SK-N-SH (cell line): ENCODE measurements at regions not wholly inside any gene's neighbourhood (a gene's known extent, or its start where the extent isn't known, plus 50 kb on each side); places are given as distances from the start of the nearest gene placed in this dataset.

Source experiments
- CTCF ChIA-PET: fragments of 300-600, 350-600 bp; formaldehyde crosslinking; extraction: SDS; loops from one replicate; lab custom pipeline; 2021; lab: Yijun Ruan, JAX
- POLR2A ChIA-PET: fragments of 350-600 bp; sonication (Branson Sonifier 250); formaldehyde crosslinking; extraction: SDS; loops from one replicate; lab custom pipeline; 2020; ENCODE audit warnings: antibody characterized with exemption, inconsistent platforms; lab: Yijun Ruan, JAX
- DNase-seq: peaks from one replicate; pipeline ENCODE4 v3.0.0; 2012
- H2AFZ ChIP-seq: fragments of 200-600 bp; sonication (generic); 2 replicates; pipeline ENCODE4 v1.8.1; 2016; ENCODE audit warnings: antibody characterized with exemption, mild to moderate bottlenecking, low read depth
- H3F3A ChIP-seq: fragments of 200-600 bp; sonication (generic); replicated peaks from 2 replicates; pipeline ENCODE3; 2016; ENCODE audit warnings: antibody characterized with exemption, mild to moderate bottlenecking; ENCODE audit not compliant: insufficient read depth
- H3K27ac ChIP-seq, 2 experiments: fragments of 200-500 bp in 1 of 2; fragments of 200-600 bp in 1 of 2; sonication (Bioruptor generic) in 1 of 2; sonication (generic), shearing (Covaris generic) in 1 of 2; 2 replicates each; pipeline versions ENCODE4 v1.5.1 to v1.6.1; 2014 to 2016; ENCODE audit warnings: low read depth in 2 of 2, inconsistent platforms in 1 of 2, low read length in 1 of 2, mild to moderate bottlenecking in 1 of 2, mixed read lengths in 1 of 2
- H3K27me3 ChIP-seq: fragments of 200-600 bp; sonication (generic), shearing (Covaris generic); 2 replicates; pipeline ENCODE4 v1.6.1; 2016; ENCODE audit warnings: mixed run types; ENCODE audit not compliant: insufficient read depth
- H3K36me3 ChIP-seq, 2 experiments: fragments of 200-500 bp in 1 of 2; fragments of 200-600 bp in 1 of 2; sonication (Bioruptor generic) in 1 of 2; sonication (generic) in 1 of 2; replicated peaks in 1 of 2; 2 replicates each; pipeline versions ENCODE3 to v1.5.1; 2014 to 2016; ENCODE audit warnings: low read length in 1 of 2, mild to moderate bottlenecking in 1 of 2; ENCODE audit not compliant: insufficient read depth in 2 of 2, control insufficient read depth in 1 of 2
- H3K4me1 ChIP-seq, 2 experiments: fragments of 200-500 bp in 1 of 2; fragments of 200-600 bp in 1 of 2; sonication (Bioruptor generic) in 1 of 2; sonication (generic), shearing (Covaris generic) in 1 of 2; 2 replicates each; pipeline versions ENCODE4 v1.5.1 to v1.6.1; 2014 to 2016; ENCODE audit warnings: low read depth in 1 of 2, low read length in 1 of 2, mixed run types in 1 of 2; ENCODE audit not compliant: insufficient read depth in 2 of 2, control insufficient read depth in 1 of 2
- H3K4me2 ChIP-seq: fragments of 200-600 bp; sonication (generic), shearing (Covaris generic); 2 replicates; pipeline ENCODE4 v1.6.1; 2017; ENCODE audit warnings: mixed run types
- H3K4me3 ChIP-seq, 2 experiments: fragments of 200-500 bp in 1 of 2; fragments of 200-600 bp in 1 of 2; sonication (Bioruptor generic) in 1 of 2; sonication (generic), shearing (Covaris generic) in 1 of 2; 2 replicates each; pipeline versions ENCODE4 v1.5.1 to v1.8.1; 2014 to 2016; ENCODE audit warnings: low read depth in 2 of 2, inconsistent platforms in 1 of 2, low read length in 1 of 2, mild to moderate bottlenecking in 1 of 2, mixed read lengths in 1 of 2, moderate library complexity in 1 of 2
- H3K79me2 ChIP-seq: fragments of 200-600 bp; sonication (generic); 2 replicates; pipeline ENCODE4 v1.8.1; 2017; ENCODE audit warnings: mild to moderate bottlenecking; ENCODE audit not compliant: insufficient read depth
- H3K9ac ChIP-seq: fragments of 200-600 bp; sonication (generic); 2 replicates; pipeline ENCODE4 v1.6.1; 2017; ENCODE audit warnings: mixed run types
- H3K9me2 ChIP-seq: fragments of 200-600 bp; sonication (generic); 2 replicates; pipeline ENCODE4 v1.6.1; 2017; ENCODE audit warnings: mixed run types
- H3K9me3 ChIP-seq: fragments of 200-600 bp; sonication (generic); 2 replicates; pipeline ENCODE4 v1.6.1; 2017; ENCODE audit warnings: mixed run types, mild to moderate bottlenecking, moderate library complexity
- H4K20me1 ChIP-seq: fragments of 200-600 bp; sonication (generic); 2 replicates; pipeline ENCODE4 v1.6.1; 2017; ENCODE audit warnings: mild to moderate bottlenecking, mixed run types; ENCODE audit not compliant: insufficient read depth
- CHD2 ChIP-seq: fragments of 150-350 bp; IDR thresholded peaks from 2 replicates; pipeline ENCODE4 v1.6.1; 2018; ENCODE audit warnings: low read length; ENCODE audit not compliant: partially characterized antibody
- EZH2phosphoT487 ChIP-seq: fragments of 200-600 bp; sonication (generic); IDR thresholded peaks from 2 replicates; pipeline ENCODE4 v1.6.1; 2017; ENCODE audit warnings: low read depth, mixed run types, mild to moderate bottlenecking, antibody characterized with exemption, moderate library complexity, borderline replicate concordance
- FOSL2 ChIP-seq: IDR thresholded peaks from 2 replicates; pipeline ENCODE4 v1.4.0; 2012; ENCODE audit warnings: low read depth, mild to moderate bottlenecking, moderate library complexity, borderline replicate concordance
- FOXM1 ChIP-seq: IDR thresholded peaks from 2 replicates; pipeline ENCODE4 v1.4.0; 2012; ENCODE audit warnings: low read depth, mild to moderate bottlenecking
- JUND ChIP-seq: IDR thresholded peaks from 2 replicates; pipeline ENCODE4 v1.4.0; 2012
- MXI1 ChIP-seq: IDR thresholded peaks from 2 replicates; pipeline ENCODE4 v1.6.1; 2012; ENCODE audit warnings: mild to moderate bottlenecking, low read depth, low read length, improper control_type of control experiment
- PBX3 ChIP-seq: IDR thresholded peaks from 2 replicates; pipeline ENCODE4; 2012
- RAD21 ChIP-seq: IDR thresholded peaks from 2 replicates; pipeline ENCODE4 v1.6.1; 2012; ENCODE audit warnings: mild to moderate bottlenecking, low read length
- RCOR1 ChIP-seq: fragments of 150-350 bp; IDR thresholded peaks from 2 replicates; pipeline ENCODE4 v1.6.1; 2017; ENCODE audit warnings: antibody characterized with exemption, low read length
- RFX5 ChIP-seq: IDR thresholded peaks from 2 replicates; pipeline ENCODE4 v1.6.1; 2012; ENCODE audit warnings: mild to moderate bottlenecking, improper control_type of control experiment, low read length
- SIN3A ChIP-seq: IDR thresholded peaks from 2 replicates; pipeline ENCODE4 v1.6.1; 2012; ENCODE audit warnings: low read depth, mild to moderate bottlenecking, low read length, moderate library complexity, borderline replicate concordance
- TCF12 ChIP-seq: IDR thresholded peaks from 2 replicates; pipeline ENCODE4 v1.4.0; 2012
- USF1 ChIP-seq: IDR thresholded peaks from 2 replicates; pipeline ENCODE4 v1.4.0; 2012; ENCODE audit warnings: low read depth, borderline replicate concordance
- USF2 ChIP-seq: fragments of 150-350 bp; IDR thresholded peaks from 2 replicates; pipeline ENCODE4 v1.6.1; 2017; ENCODE audit warnings: antibody characterized with exemption, low read length, low read depth, borderline replicate concordance
- ZBTB33 ChIP-seq: IDR thresholded peaks from 2 replicates; pipeline ENCODE4 v1.4.0; 2012; ENCODE audit warnings: low read depth, borderline replicate concordance
- WGBS: methylation state at CpG from one replicate; pipeline ENCODE4 v1.1.6; 2017; ENCODE audit warnings: low lambda C conversion rate; 5-methylcytosine and 5-hydroxymethylcytosine counted together

- ChIA-PET POLR2A (no interaction called here), CTCF (interaction anchor here (0.9 to 1.4 kb wide), 2 partner anchors 14 to 22 kb away, joined by 3 to 4 read pairs; no protein-coding TSS in a partner anchor)
- no peak overlapping the region for H3K27ac ChIP-seq
- no peaks in the 10 kb centered on the region for H3K27me3 ChIP-seq
- H3K36me3 ChIP-seq: no peaks in the 10 kb centered on the region
- DNase-seq: no peak
- H2AFZ ChIP-seq: no peak overlapping the region
- H3K9me2 ChIP-seq: no peaks in the 10 kb centered on the region
- H3K79me2 ChIP-seq: no peaks in the 10 kb centered on the region
- no peaks in the 10 kb centered on the region for H3F3A ChIP-seq
- WGBS: 21% methylated on average over 3 of the region's 3 CpGs
- no peak overlapping the region for H3K4me3 ChIP-seq
- H3K9ac ChIP-seq: no peak overlapping the region
- TF ChIP-seq CHD2 (no peak), FOSL2 (no peak), RCOR1 (no peak), PBX3 (no peak), RAD21 (no peak), EZH2phosphoT487 (no peak), JUND (no peak), SIN3A (no peak), MXI1 (no peak), USF2 (no peak), ZBTB33 (no peak), FOXM1 (no peak), RFX5 (no peak), USF1 (no peak), TCF12 (no peak)
- H3K4me1 ChIP-seq: no peaks in the 10 kb centered on the region
- no peaks in the 10 kb centered on the region for H3K9me3 ChIP-seq
- H4K20me1 ChIP-seq: no peaks in the 10 kb centered on the region
- no peak overlapping the region for H3K4me2 ChIP-seq
These were observed 303.5 kb upstream of the TSHZ2 start for GRCh38 chr20:52668626-52669025.
